H1 (cell line): ENCODE measurements at regions not wholly inside any gene's neighbourhood (a gene's known extent, or its start where the extent isn't known, plus 50 kb on each side); places are given as distances from the start of the nearest gene placed in this dataset.

ENCODE experiments used
- CTCF ChIA-PET: fragments of 300-600 bp; sonication (Branson Sonifier 250); formaldehyde crosslinking; loops from one replicate; lab custom pipeline; 2021; ENCODE audit not compliant: partially characterized antibody; lab: Charles Lee
- POLR2A ChIA-PET: fragments of 300-600 bp; sonication (Branson Sonifier 250); formaldehyde crosslinking; loops from one replicate; lab custom pipeline; 2021; ENCODE audit warnings: inconsistent platforms; ENCODE audit not compliant: partially characterized antibody; lab: Charles Lee
- DNase-seq, 2 experiments: peaks; one replicate each; pipeline versions ENCODE4 v3.0.0 to v3.0.0-alpha.2; 2010 to 2022; ENCODE audit warnings: low spot score in 2 of 2, low read depth in 1 of 2, mixed read lengths in 1 of 2
- FAIRE-seq: peaks from 2 replicates; lab custom pipeline; 2011; peaks lifted over from hg19 to GRCh38; lab: Jason Lieb, UNC
- H2AFZ ChIP-seq: 2 replicates; pipeline ENCODE4 v1.8.1; 2012; ENCODE audit warnings: low read length, inconsistent platforms
- H2AK5ac ChIP-seq: 2 replicates; pipeline ENCODE4 v1.6.1; 2013; ENCODE audit warnings: low read depth, low read length
- H2BK120ac ChIP-seq: replicated peaks from 2 replicates; pipeline ENCODE3; 2013; ENCODE audit warnings: low read depth, low read length, inconsistent platforms
- H2BK12ac ChIP-seq: 2 replicates; pipeline ENCODE4 v1.6.1; 2013; ENCODE audit warnings: low read depth, low read length
- H2BK15ac ChIP-seq: 2 replicates; pipeline ENCODE4 v1.6.1; 2013; ENCODE audit warnings: low read length
- H2BK20ac ChIP-seq: 2 replicates; pipeline ENCODE4 v1.6.1; 2013; ENCODE audit warnings: low read length
- H2BK5ac ChIP-seq: 2 replicates; pipeline ENCODE4 v1.6.1; 2013; ENCODE audit warnings: low read depth, low read length
- H3K14ac ChIP-seq: 2 replicates; pipeline ENCODE4 v1.6.1; 2013; ENCODE audit warnings: inconsistent platforms; ENCODE audit not compliant: insufficient read length
- H3K18ac ChIP-seq: 2 replicates; pipeline ENCODE4 v1.6.1; 2013; ENCODE audit warnings: low read length; ENCODE audit errors: extremely low read depth
- H3K23ac ChIP-seq: 2 replicates; pipeline ENCODE4 v1.6.1; 2013; ENCODE audit warnings: inconsistent platforms; ENCODE audit not compliant: insufficient read length
- H3K23me2 ChIP-seq: 2 replicates; pipeline ENCODE4 v1.6.1; 2013; ENCODE audit warnings: low read depth, low read length
- H3K27ac ChIP-seq: 2 replicates; pipeline ENCODE4 v1.6.1; 2011; ENCODE audit warnings: low read depth, low read length, inconsistent platforms
- H3K27me3 ChIP-seq, 4 experiments: replicated peaks in 1 of 4; 1 replicate in 1 of 4; 2 replicates in 3 of 4; pipeline versions ENCODE4 v1.6.1 to v1.8.1; 2011 to 2013; ENCODE audit warnings: low read length in 3 of 4, mild to moderate bottlenecking in 3 of 4, inconsistent platforms in 2 of 4, mixed read lengths in 2 of 4, moderate library complexity in 1 of 4; ENCODE audit not compliant: control insufficient read depth in 3 of 4, insufficient read depth in 3 of 4; ENCODE audit errors: extremely low read depth in 1 of 4
- H3K36me3 ChIP-seq, 4 experiments: 2 replicates each; pipeline versions ENCODE4 v1.6.1 to v1.8.1; 2011 to 2013; ENCODE audit warnings: mild to moderate bottlenecking in 4 of 4, low read length in 3 of 4, moderate library complexity in 2 of 4, control low read depth in 1 of 4, inconsistent platforms in 1 of 4; ENCODE audit not compliant: insufficient read depth in 4 of 4, control insufficient read depth in 2 of 4
- H3K4ac ChIP-seq: replicated peaks from 2 replicates; pipeline ENCODE3; 2013; ENCODE audit warnings: low read length, low read depth, mixed read lengths, inconsistent platforms; ENCODE audit not compliant: insufficient read length
- H3K4me1 ChIP-seq, 4 experiments: replicated peaks in 1 of 4; 1 replicate in 1 of 4; 2 replicates in 3 of 4; pipeline versions ENCODE4 v1.6.1 to v1.8.1; 2011 to 2013; ENCODE audit warnings: low read length in 3 of 4, inconsistent platforms in 2 of 4, mixed read lengths in 1 of 4; ENCODE audit not compliant: insufficient read depth in 4 of 4, control insufficient read depth in 3 of 4
- H3K4me2 ChIP-seq, 2 experiments: 2 replicates each; pipeline versions ENCODE4 v1.6.1 to v1.8.1; 2011 to 2013; ENCODE audit warnings: low read depth in 2 of 2, low read length in 2 of 2, control low read depth in 1 of 2, inconsistent platforms in 1 of 2, mild to moderate bottlenecking in 1 of 2; ENCODE audit not compliant: insufficient read depth in 1 of 2
- H3K4me3 ChIP-seq, 4 experiments: fragments of 200-600, 300-600 bp in 1 of 4; sonication (generic), shearing (Covaris generic), sonication (Bioruptor Twin) in 1 of 4; 2 replicates each; pipeline versions ENCODE4 v1.5.1 to v1.8.1; 2011 to 2016; ENCODE audit warnings: low read length in 4 of 4, low read depth in 3 of 4, control low read depth in 2 of 4, inconsistent platforms in 2 of 4, mild to moderate bottlenecking in 2 of 4, mixed read lengths in 1 of 4, moderate library complexity in 1 of 4; ENCODE audit not compliant: insufficient read depth in 2 of 4; ENCODE audit errors: extremely low read depth in 1 of 4
- H3K56ac ChIP-seq: replicated peaks from 2 replicates; pipeline ENCODE3; 2013; ENCODE audit warnings: low read depth, mild to moderate bottlenecking, mixed read lengths, low read length, inconsistent platforms; ENCODE audit not compliant: insufficient read length
- H3K79me1 ChIP-seq: 2 replicates; pipeline ENCODE4 v1.6.1; 2013; ENCODE audit warnings: low read depth, low read length, control low read depth
- H3K79me2 ChIP-seq, 2 experiments: 2 replicates each; pipeline versions ENCODE4 v1.6.1 to v1.8.1; 2012 to 2013; ENCODE audit warnings: low read length in 2 of 2, mild to moderate bottlenecking in 2 of 2, inconsistent platforms in 1 of 2; ENCODE audit not compliant: insufficient read depth in 2 of 2, control insufficient read depth in 1 of 2
- H3K9ac ChIP-seq, 4 experiments: replicated peaks in 1 of 4; 1 replicate in 1 of 4; 2 replicates in 3 of 4; pipeline versions ENCODE4 v1.6.1 to v1.8.1; 2011 to 2013; ENCODE audit warnings: low read depth in 3 of 4, low read length in 3 of 4, control low read depth in 2 of 4, mild to moderate bottlenecking in 2 of 4, moderate library complexity in 2 of 4, inconsistent platforms in 1 of 4; ENCODE audit errors: extremely low read depth in 1 of 4
- H3K9me3 ChIP-seq, 2 experiments: 2 replicates each; pipeline versions ENCODE4 v1.6.1 to v1.8.1; 2012 to 2013; ENCODE audit warnings: mild to moderate bottlenecking in 2 of 2, moderate library complexity in 2 of 2, control low read depth in 1 of 2, inconsistent platforms in 1 of 2, low read depth in 1 of 2, low read length in 1 of 2, mixed read lengths in 1 of 2; ENCODE audit not compliant: insufficient read depth in 2 of 2
- H4K20me1 ChIP-seq, 2 experiments: replicated peaks in 1 of 2; 2 replicates each; pipeline versions ENCODE3 to v1.8.1; 2011 to 2013; ENCODE audit warnings: inconsistent platforms in 2 of 2, low read length in 2 of 2, mild to moderate bottlenecking in 1 of 2; ENCODE audit not compliant: insufficient read depth in 2 of 2, control insufficient read depth in 1 of 2
- H4K5ac ChIP-seq: 2 replicates; pipeline ENCODE4 v1.6.1; 2013; ENCODE audit warnings: low read length, low read depth, mixed read lengths, inconsistent platforms; ENCODE audit not compliant: insufficient read length
- H4K8ac ChIP-seq: 2 replicates; pipeline ENCODE4 v1.8.0; 2013; ENCODE audit warnings: mild to moderate bottlenecking, moderate library complexity, low read length, inconsistent platforms; ENCODE audit not compliant: insufficient read depth; ENCODE audit errors: extremely low read depth
- H4K91ac ChIP-seq: replicated peaks from 2 replicates; pipeline ENCODE3; 2013; ENCODE audit warnings: low read length, mixed read lengths, inconsistent platforms; ENCODE audit not compliant: insufficient read length
- CBX8 ChIP-seq: fragments of 300-800, 300-1000 bp; sonication (generic); IDR thresholded peaks from 2 replicates; pipeline ENCODE4 v1.7.1; 2016; ENCODE audit warnings: low read depth, low read length, borderline replicate concordance
- HDAC2 ChIP-seq, 2 experiments: fragments of 300-600 bp in 1 of 2; sonication (generic) in 1 of 2; IDR thresholded peaks; 2 replicates each; pipeline ENCODE4 v1.6.1; 2011 to 2012; ENCODE audit warnings: low read depth in 2 of 2, low read length in 2 of 2, mild to moderate bottlenecking in 2 of 2, moderate library complexity in 2 of 2, borderline replicate concordance in 1 of 2, inconsistent platforms in 1 of 2
- MAFK ChIP-seq: IDR thresholded peaks from 2 replicates; pipeline ENCODE4 v1.6.1; 2012; ENCODE audit warnings: low read depth, mild to moderate bottlenecking, improper control_type of control experiment, low read length
- POU5F1 ChIP-seq: IDR thresholded peaks from 2 replicates; pipeline ENCODE4 v1.6.1; 2011; ENCODE audit warnings: low read depth, mild to moderate bottlenecking, low read length, moderate library complexity
- RBBP5 ChIP-seq: IDR thresholded peaks from 2 replicates; pipeline ENCODE4 v1.7.1; 2012; ENCODE audit warnings: low read depth, mild to moderate bottlenecking, inconsistent platforms, low read length, moderate library complexity, borderline replicate concordance
- SIN3A ChIP-seq, 2 experiments: IDR thresholded peaks in 1 of 2; conservative IDR thresholded peaks in 1 of 2; 2 replicates each; pipeline ENCODE4 v1.6.1; 2011 to 2012; ENCODE audit warnings: low read length in 2 of 2, improper control_type of control experiment in 1 of 2, low read depth in 1 of 2, mild to moderate bottlenecking in 1 of 2
- SIX5 ChIP-seq: IDR thresholded peaks from 2 replicates; pipeline ENCODE4 v1.6.1; 2011; ENCODE audit warnings: mild to moderate bottlenecking, low read depth, low read length
- TAF7 ChIP-seq: optimal IDR thresholded peaks from 2 replicates; pipeline ENCODE3; 2011; ENCODE audit warnings: low read depth, mild to moderate bottlenecking, inconsistent platforms, low read length, moderate library complexity, borderline replicate concordance
- WGBS, 2 experiments: shearing (Covaris generic) in 1 of 2; methylation state at CpG; one replicate each; pipeline versions ENCODE4 v1.1.6 to v1.1.7; 2013 to 2015; ENCODE audit warnings: low lambda C conversion rate in 2 of 2, mixed read lengths in 2 of 2, inconsistent platforms in 1 of 2, low coverage in 1 of 2, missing lambda C conversion rate in 1 of 2; ENCODE audit not compliant: insufficient replicate concordance in 2 of 2, insufficient coverage in 1 of 2, insufficient read length in 1 of 2; ENCODE audit errors: extremely low coverage in 1 of 2, missing lambda C conversion rate in 1 of 2; 5-methylcytosine and 5-hydroxymethylcytosine counted together
- TF ChIP-seq, protein P1 (sequence below): IDR thresholded peaks from 2 replicates; pipeline ENCODE4 v1.6.1; 2012; ENCODE audit warnings: inconsistent platforms

DNA sequence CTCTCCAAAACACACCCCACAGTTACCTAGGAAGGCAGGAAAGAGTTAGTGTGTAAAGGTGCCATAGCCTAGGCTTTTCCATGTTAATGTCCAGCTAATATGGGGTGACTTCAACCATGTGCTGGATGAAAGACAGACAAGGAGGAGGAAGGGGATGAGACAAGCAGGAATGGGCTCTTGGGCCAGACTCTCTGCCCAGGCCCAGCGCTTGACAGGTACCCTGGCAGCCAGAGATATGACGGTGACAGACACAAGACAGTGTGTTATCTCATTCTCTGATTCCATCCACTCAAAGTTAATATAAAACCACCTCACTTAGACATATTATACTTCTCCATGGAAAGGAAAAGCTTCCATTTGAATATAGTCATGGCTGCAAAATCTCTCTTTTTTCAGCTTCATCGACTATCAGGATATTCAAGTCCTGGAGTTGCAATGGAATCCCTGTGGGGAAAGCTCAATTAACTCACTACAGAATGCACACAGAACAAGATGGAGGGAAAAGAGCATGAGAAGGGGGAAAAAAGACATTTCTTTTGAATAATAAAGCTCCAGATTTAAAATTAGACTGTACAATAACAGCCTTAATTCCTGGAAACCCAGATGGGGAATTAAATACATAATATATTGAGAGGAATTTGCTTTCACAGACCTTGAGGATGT lies 596.7 kb downstream of the TOX3 start:
- Histone ChIP-seq H3K9me3 (no peaks in the 10 kb centered on the region), H3K56ac (no peak overlapping the region), H3K23me2 (no peaks in the 10 kb centered on the region), H2BK120ac (peak overlapping the region; percentile 17), H3K4me1 (peaks cover 7 to 25% (median 16%) of the 10 kb centered on the region in 4 experiments; a peak in 6 of 7 replicates), H3K79me1 (no peaks in the 10 kb centered on the region)
- WGBS, 2 experiments = 89% methylated on average over 3 of the region's 3 CpGs; no CpG with 5 or more reads in 1 of the 2 experiments
- FAIRE-seq = no peak
- TF ChIP-seq MAFK (no peak), POU5F1 (no peak), SIN3A (conservative IDR thresholded peaks at IDR 0.05 in 1 of 2, IDR thresholded peaks at IDR 0.05 in 1 of 2; ENCODE audit: low read depth in 1 of 2, low read length in 2 of 2) (no peak), SIX5 (no peak), CBX8 (no peak), HDAC2 (IDR thresholded peaks at IDR 0.05; ENCODE audit: borderline replicate concordance in 1 of 2, low read depth in 2 of 2, low read length in 2 of 2) (no peak), TAF7 (no peak), RBBP5 (no peak)
- TF ChIP-seq, protein P1, sequence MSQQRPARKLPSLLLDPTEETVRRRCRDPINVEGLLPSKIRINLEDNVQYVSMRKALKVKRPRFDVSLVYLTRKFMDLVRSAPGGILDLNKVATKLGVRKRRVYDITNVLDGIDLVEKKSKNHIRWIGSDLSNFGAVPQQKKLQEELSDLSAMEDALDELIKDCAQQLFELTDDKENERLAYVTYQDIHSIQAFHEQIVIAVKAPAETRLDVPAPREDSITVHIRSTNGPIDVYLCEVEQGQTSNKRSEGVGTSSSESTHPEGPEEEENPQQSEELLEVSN = no peak
- TF ChIP-seq, all 59 proteins: peak for 0
- Histone ChIP-seq H3K23ac (no peak overlapping the region), H4K20me1 (no peaks in the 10 kb centered on the region), H3K27ac (no peak overlapping the region), H3K4me2 (no peak overlapping the region), H3K36me3 (no peaks in the 10 kb centered on the region), H3K14ac (peak overlapping the region; percentile 57), H3K9ac (no peak overlapping the region), H3K4ac (no peak overlapping the region), H3K27me3 (no peaks in the 10 kb centered on the region), H2BK5ac (no peak overlapping the region; the same call in 1 of the 2 replicates), H2BK12ac (no peak overlapping the region; the same call in 1 of the 2 replicates), H4K91ac (peak overlapping the region; percentile 26), H2BK20ac (peak overlapping the region; percentile 89), H3K18ac (peak overlapping the region; percentile 73), H4K5ac (no peak overlapping the region), H3K79me2 (no peaks in the 10 kb centered on the region), H4K8ac (no peak overlapping the region), H2AFZ (no peak overlapping the region), H2BK15ac (peak overlapping the region; percentile 96), H2AK5ac (no peak overlapping the region), H3K4me3 (no peak overlapping the region)
- CTCF ChIA-PET = interaction anchor here (1.1 to 4.6 kb wide), 3 partner anchors 9 to 55 kb away, joined by 3 to 17 read pairs (median 10); no protein-coding TSS in a partner anchor
- POLR2A ChIA-PET = interaction anchor here (0.7 kb wide), 1 partner anchor 33 kb away, joined by 3 read pairs; no protein-coding TSS in a partner anchor
- no peak for DNase-seq
